NB4 (cell line): ENCODE measurements at regions not wholly inside any gene's neighbourhood (a gene's known extent, or its start where the extent isn't known, plus 50 kb on each side); places are given as distances from the start of the nearest gene placed in this dataset.

Experiments
- DNase-seq: peaks from one replicate; pipeline ENCODE4 v3.0.0; 2010; ENCODE audit warnings: low read depth
- H3K4me3 ChIP-seq: one replicate; pipeline ENCODE4 v1.5.1; 2011; ENCODE audit warnings: mild to moderate bottlenecking, low read depth, low read length, moderate library complexity
- MYC ChIP-seq: IDR thresholded peaks from 2 replicates; pipeline ENCODE4 v1.6.1; 2011; ENCODE audit warnings: low read depth, low read length
- POLR2A ChIP-seq: IDR thresholded peaks from 2 replicates; pipeline ENCODE4 v1.6.1; 2011; ENCODE audit warnings: mild to moderate bottlenecking; ENCODE audit not compliant: insufficient read length; ENCODE audit errors: extremely low read depth
- TF ChIP-seq, protein P1 (sequence below): IDR thresholded peaks from one replicate; pipeline ENCODE4 v1.5.1; 2012; ENCODE audit warnings: low read depth, low read length
- TF ChIP-seq, protein P2 (sequence below): IDR thresholded peaks from 2 replicates; pipeline ENCODE4 v1.6.1; 2011; ENCODE audit warnings: low read depth, low read length

DNA sequence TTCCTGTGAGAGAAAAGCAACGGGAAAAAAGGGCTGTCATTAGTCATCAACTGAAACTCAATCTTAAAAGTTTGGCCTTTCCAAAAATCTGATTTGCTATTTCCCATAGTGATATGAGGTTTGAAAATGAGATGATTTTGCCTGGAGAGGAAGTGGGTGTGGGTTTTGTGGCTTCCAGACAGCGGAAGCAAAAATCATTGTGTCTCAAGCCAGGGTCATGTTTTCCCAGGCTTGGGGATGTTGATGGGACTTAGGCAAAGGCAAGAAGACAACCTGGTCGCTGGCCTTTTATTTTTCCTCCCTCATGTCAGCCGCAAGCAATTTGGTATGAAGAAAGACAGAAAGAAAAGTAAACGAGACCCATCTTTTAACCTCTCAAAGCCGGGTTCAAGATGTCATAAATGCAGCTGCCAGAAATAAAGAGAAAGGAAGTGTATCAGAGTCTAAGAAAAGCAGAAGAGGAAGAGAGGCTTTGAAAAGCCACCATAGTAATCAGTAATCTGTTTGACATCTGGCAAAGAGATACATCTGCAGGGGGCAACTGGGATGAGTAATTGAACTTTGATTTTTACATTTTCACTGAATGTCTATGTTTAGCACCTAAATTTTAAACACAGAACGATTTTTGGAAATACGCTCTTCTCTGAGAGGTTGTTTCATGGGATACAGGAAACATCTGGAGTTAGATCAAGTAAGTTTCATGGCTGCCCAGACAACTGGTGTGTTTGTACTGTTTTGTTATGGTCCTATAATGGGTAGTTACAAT is 521.6 kb upstream of the SLIT2 start:
- H3K4me3 ChIP-seq: no peak overlapping the region
- TF ChIP-seq POLR2A: no peak
- peak; percentile 57 for DNase-seq

DNA sequence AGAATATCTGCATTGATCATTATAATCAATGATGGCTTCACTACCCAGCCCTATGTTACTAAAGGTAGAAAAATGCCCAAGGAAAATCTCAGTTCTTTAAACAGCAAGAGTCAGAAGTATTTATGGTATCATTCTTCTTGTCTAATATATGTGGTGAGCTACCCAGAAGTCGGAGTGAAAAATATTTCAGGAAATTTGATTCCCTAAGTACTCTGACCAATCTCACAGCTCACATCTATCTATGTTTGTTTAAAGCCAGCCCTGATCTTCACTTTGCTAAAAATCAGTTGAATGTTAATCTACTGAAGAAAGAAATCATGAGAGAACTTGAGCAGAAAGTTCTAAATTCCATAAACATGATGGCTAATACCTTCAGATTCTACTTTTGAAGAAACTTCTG is 522.9 kb upstream of the SLIT2 start:
- DNase-seq: no peak
- H3K4me3 ChIP-seq: no peak overlapping the region
- TF ChIP-seq, protein P1, sequence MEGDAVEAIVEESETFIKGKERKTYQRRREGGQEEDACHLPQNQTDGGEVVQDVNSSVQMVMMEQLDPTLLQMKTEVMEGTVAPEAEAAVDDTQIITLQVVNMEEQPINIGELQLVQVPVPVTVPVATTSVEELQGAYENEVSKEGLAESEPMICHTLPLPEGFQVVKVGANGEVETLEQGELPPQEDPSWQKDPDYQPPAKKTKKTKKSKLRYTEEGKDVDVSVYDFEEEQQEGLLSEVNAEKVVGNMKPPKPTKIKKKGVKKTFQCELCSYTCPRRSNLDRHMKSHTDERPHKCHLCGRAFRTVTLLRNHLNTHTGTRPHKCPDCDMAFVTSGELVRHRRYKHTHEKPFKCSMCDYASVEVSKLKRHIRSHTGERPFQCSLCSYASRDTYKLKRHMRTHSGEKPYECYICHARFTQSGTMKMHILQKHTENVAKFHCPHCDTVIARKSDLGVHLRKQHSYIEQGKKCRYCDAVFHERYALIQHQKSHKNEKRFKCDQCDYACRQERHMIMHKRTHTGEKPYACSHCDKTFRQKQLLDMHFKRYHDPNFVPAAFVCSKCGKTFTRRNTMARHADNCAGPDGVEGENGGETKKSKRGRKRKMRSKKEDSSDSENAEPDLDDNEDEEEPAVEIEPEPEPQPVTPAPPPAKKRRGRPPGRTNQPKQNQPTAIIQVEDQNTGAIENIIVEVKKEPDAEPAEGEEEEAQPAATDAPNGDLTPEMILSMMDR: no peak
- TF ChIP-seq, protein P2, sequence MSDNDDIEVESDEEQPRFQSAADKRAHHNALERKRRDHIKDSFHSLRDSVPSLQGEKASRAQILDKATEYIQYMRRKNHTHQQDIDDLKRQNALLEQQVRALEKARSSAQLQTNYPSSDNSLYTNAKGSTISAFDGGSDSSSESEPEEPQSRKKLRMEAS: no peak
- TF ChIP-seq MYC (no peak), POLR2A (no peak)

DNA sequence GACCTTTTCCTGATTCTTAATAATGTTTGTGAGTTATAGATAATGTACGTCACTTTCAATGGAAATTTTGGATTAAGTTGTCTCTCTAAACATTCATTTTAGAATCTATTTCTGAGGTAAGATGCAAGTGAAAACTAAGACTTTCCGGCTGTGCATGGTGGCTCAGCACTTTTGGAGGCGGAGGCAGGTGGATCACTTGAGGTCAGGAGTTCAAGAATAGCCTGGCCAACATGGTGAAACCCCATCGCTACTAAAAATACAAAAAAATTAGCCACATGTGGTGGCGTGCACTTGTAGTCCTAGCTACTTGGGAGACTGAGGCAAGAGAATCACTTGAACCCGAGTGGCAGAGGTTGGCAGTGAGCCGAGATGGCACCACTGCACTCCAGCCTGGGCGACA is 524.6 kb upstream of the SLIT2 start:
- no peak overlapping the region for H3K4me3 ChIP-seq
- DNase-seq: no peak
- TF ChIP-seq, protein P2: no peak
- TF ChIP-seq, protein P1: no peak
- TF ChIP-seq POLR2A (no peak), MYC (no peak)

DNA sequence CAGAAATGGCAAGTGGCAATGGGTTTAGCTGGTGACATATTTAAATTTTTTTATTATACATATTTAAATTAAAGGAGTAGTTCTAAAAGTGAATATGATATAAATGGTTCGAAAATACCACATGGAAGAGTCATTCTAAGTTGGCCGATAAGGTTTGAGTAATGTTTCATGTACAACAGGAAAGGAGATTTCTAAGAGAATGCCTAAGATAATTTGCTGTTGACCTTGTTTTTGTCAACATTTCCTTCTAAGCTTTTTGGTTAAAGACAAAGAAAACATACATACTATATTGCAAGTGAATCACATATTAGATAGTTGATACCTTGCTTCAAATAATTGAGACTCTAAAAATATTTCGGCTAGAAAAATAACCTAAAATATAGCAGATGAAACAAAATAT is 526.6 kb upstream of the SLIT2 start:
- no peak overlapping the region for H3K4me3 ChIP-seq
- no peak for DNase-seq
- TF ChIP-seq, protein P2: no peak
- TF ChIP-seq MYC (no peak), POLR2A (no peak)
- TF ChIP-seq, protein P1: no peak

DNA sequence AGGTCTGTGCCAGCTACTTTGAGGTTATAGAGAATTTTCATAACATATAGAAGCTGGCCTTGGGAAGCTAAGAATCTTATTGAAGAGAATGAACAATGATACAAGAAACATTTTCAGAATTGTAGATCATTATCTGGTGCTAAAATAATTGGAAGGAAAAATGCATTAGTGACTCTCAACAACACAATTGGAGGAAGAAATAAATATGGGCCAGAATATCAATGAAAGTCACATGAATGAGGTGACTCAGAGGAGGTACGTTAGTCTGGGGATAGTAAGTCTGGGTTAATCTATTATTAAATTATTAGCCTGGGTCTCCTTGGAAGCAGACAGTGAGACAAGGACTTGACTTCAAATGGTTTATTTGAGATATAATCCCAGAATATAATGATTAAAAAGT is 529.3 kb upstream of the SLIT2 start:
- no peak for DNase-seq
- TF ChIP-seq, protein P1: no peak
- TF ChIP-seq POLR2A (no peak), MYC (no peak)
- TF ChIP-seq, protein P2: no peak
- no peak overlapping the region for H3K4me3 ChIP-seq

DNA sequence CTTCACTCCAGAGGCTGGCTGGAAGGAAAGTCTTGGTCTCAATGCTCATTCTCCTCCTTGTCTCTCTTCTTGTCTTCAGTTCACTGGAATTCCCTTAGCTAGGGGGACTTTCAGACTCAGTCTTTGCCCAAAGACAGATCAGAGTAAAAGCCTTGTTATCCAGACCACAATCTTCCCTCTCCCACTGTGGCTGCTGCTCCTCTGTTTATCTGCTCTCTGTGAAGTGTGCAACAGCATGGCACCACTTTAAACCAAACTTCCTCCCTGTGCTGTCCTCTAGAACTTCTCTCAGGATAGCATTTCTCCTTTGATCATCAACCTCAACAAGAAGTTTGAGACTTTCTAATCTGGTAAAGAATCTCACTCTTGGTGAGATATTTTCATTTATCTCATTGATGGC is 530.1 kb upstream of the SLIT2 start:
- no peak for DNase-seq
- H3K4me3 ChIP-seq: no peak overlapping the region
- no peak for TF ChIP-seq MYC
- TF ChIP-seq POLR2A: no peak
- TF ChIP-seq, protein P2: no peak
- TF ChIP-seq, protein P1: no peak
